IPS-18a (cell line): ENCODE measurements at regions not wholly inside any gene's neighbourhood (a gene's known extent, or its start where the extent isn't known, plus 50 kb on each side); places are given as distances from the start of the nearest gene placed in this dataset.
"Not testable (repeated sequence)": the region's sequence is repeated elsewhere in the genome, so short reads cannot be mapped to it uniquely, and the experiment has no call there.

Experiments
- H3K27ac ChIP-seq: one replicate; pipeline ENCODE4 v1.5.1; 2013; ENCODE audit warnings: low read length
- H3K27me3 ChIP-seq: one replicate; pipeline ENCODE4 v1.6.1; 2013; ENCODE audit warnings: mild to moderate bottlenecking, low read length; ENCODE audit not compliant: control insufficient read depth, insufficient read depth
- H3K36me3 ChIP-seq: one replicate; pipeline ENCODE4 v1.6.1; 2013; ENCODE audit warnings: low read depth, low read length; ENCODE audit not compliant: control insufficient read depth
- H3K4me1 ChIP-seq: one replicate; pipeline ENCODE4 v1.6.1; 2013; ENCODE audit warnings: low read depth, low read length; ENCODE audit not compliant: control insufficient read depth
- H3K4me3 ChIP-seq: one replicate; pipeline ENCODE4 v1.5.1; 2013; ENCODE audit warnings: low read length
- H3K9ac ChIP-seq: one replicate; pipeline ENCODE4 v1.6.1; 2013; ENCODE audit warnings: mild to moderate bottlenecking, low read length, moderate library complexity
- H3K9me3 ChIP-seq: one replicate; pipeline ENCODE4 v1.6.1; 2013; ENCODE audit warnings: low read depth, low read length; ENCODE audit not compliant: control insufficient read depth

GRCh38 chr7:27438881-27439589, 196.4 kb downstream of the EVX1 start:
- H3K4me3 ChIP-seq, result no peak overlapping the region
- H3K9ac ChIP-seq, result no peak overlapping the region
- H3K36me3 ChIP-seq, result no peaks in the 10 kb centered on the region
- peaks cover 6% of the 10 kb centered on the region for H3K4me1 ChIP-seq
- H3K27me3 ChIP-seq, result no peaks in the 10 kb centered on the region
- H3K27ac ChIP-seq, result no peak overlapping the region
- no peaks in the 10 kb centered on the region for H3K9me3 ChIP-seq

DNA sequence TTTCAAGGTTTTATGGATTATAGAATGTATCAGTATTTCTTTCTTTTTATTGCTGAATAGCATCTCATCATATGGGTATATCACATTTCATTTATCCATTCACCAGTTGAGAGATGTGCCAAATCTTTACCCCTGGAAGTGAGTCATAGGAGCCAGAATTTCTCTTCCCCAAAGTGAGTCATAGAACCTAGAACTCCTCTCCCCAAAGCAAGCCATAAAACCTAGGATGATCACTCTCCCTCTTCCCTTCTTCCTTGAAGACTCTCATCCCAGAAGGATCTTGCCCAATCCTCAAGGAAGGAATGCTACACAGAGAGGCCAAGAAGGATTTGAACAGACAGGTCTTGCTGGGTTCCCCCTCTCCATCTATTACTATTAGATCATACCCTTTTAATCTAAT, 199.9 kb downstream of the EVX1 start:
- Histone ChIP-seq H3K4me1 (no peaks in the 10 kb centered on the region), H3K27me3 (no peaks in the 10 kb centered on the region), H3K9me3 (no peaks in the 10 kb centered on the region), H3K36me3 (no peaks in the 10 kb centered on the region), H3K27ac (no peak overlapping the region), H3K9ac (no peak overlapping the region), H3K4me3 (no peak overlapping the region)

GRCh38 chr7:27449046-27449445, 206.4 kb downstream of the EVX1 start:
- not testable (repeated sequence) for H3K9me3 ChIP-seq, H3K27me3 ChIP-seq, H3K27ac ChIP-seq, H3K4me1 ChIP-seq, H3K36me3 ChIP-seq, H3K9ac ChIP-seq
- peak overlapping the region; percentile 24 for H3K4me3 ChIP-seq

- Histone ChIP-seq H3K4me1 (peaks cover 4% of the 10 kb centered on the region), H3K9me3 (no peaks in the 10 kb centered on the region), H3K9ac (no peak overlapping the region), H3K27me3 (no peaks in the 10 kb centered on the region), H3K4me3 (no peak overlapping the region), H3K27ac (no peak overlapping the region), H3K36me3 (no peaks in the 10 kb centered on the region)
These were observed 208.8 kb downstream of the HIBADH start for GRCh38 chr7:27453702-27454405.

GRCh38 chr7:27457120-27457519, 205.6 kb downstream of the HIBADH start:
- H3K9ac ChIP-seq, H3K9me3 ChIP-seq, H3K36me3 ChIP-seq, H3K4me1 ChIP-seq, H3K27me3 ChIP-seq, H3K27ac ChIP-seq, H3K4me3 ChIP-seq: not testable (repeated sequence)

DNA sequence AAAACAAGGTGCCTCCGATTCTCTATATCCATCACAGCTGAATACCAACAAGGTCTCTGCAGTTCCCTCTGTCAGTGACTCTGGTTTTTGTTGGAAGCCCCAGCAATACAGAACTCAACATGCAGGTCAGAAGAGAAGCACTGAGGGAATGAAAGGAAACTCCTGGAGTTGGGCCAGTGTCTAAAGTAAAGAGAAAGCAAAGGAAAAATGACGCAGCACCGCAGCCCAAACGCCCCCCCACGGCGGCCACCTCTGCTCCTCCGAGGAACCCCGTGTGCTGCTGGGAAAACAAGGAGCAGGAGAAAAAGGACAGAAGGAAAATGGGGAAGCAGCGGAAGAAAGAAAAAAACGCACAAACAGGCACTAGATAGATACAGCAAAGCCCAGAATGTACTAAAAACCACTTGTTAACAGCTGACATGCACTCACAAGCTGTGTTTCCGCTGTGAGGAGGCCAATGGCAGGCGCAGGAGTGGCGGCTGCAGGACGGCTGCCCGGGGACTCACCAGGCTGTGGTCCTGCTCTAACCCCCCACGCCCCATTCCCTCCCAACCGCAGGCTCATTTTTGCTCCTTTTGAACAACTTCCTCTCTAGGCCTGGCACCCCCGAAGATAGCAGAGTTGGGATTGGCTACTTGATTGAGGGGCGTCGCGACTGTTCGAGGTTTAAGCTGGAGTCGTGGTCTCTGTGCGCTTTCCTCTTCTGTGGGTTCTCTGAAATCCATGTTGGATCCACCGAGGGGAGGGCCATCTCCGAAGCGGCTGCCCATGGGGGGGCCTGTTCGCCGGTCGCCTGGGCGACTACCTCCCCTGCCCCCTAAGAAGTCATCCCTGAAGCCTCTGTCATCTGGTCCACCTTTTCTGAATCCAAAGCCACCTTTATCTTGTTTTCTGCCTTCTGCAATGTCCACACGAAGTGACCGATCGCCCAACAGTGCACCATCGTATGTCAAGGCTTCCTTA, 204.8 kb downstream of the HIBADH start:
- not testable (repeated sequence) for H3K27me3 ChIP-seq, H3K4me3 ChIP-seq

DNA sequence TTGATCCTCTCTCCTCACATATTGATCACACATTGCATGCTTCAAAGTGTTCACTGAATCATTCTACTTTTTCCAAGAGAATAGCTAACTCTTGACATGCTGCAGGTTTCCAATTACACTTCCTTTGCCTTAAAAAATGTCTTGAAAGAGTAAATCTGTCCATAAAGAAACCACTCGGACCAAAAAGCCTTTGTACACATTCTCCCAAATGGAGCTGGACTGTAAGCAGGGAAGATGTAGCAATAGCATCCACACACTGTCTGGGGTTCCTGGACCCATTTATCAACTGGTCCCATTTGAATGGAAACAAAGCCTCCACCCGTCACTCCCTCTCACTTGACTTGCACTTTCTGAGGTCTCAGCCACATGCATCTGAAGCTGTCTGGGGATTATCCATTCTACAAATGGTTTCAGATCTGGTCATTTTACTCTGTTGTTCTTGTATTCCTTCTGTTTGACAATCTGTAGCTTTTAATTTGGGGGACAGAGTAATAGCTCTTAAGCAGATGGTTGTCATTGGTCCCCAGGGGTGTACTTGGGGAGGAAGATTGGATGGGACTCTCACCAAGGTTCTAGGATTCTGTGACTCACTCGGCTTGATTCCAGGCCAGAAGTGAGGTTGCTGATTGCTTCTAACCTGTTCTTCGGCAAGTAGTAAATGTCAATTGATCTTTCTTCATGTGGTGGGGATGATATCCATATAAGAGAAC, 203.5 kb downstream of the HIBADH start:
- H3K36me3 ChIP-seq, result no peaks in the 10 kb centered on the region
- H3K27me3 ChIP-seq, result no peaks in the 10 kb centered on the region
- no peak overlapping the region for H3K27ac ChIP-seq
- no peak overlapping the region for H3K9ac ChIP-seq
- no peaks in the 10 kb centered on the region for H3K4me1 ChIP-seq
- H3K4me3 ChIP-seq, result no peak overlapping the region
- no peaks in the 10 kb centered on the region for H3K9me3 ChIP-seq

More for the DNA sequence above, 204.8 kb downstream of the HIBADH start:
- H3K27ac ChIP-seq, H3K4me1 ChIP-seq, H3K9ac ChIP-seq, H3K9me3 ChIP-seq, H3K36me3 ChIP-seq: not testable (repeated sequence)

- H3K4me3 ChIP-seq, result no peak overlapping the region
- H3K27ac ChIP-seq, result no peak overlapping the region
- H3K27me3 ChIP-seq, result no peaks in the 10 kb centered on the region
- no peak overlapping the region for H3K9ac ChIP-seq
- no peaks in the 10 kb centered on the region for H3K36me3 ChIP-seq
- H3K9me3 ChIP-seq, result no peaks in the 10 kb centered on the region
- H3K4me1 ChIP-seq, result no peaks in the 10 kb centered on the region
These were observed 203.0 kb downstream of the HIBADH start for GRCh38 chr7:27459731-27460053.

DNA sequence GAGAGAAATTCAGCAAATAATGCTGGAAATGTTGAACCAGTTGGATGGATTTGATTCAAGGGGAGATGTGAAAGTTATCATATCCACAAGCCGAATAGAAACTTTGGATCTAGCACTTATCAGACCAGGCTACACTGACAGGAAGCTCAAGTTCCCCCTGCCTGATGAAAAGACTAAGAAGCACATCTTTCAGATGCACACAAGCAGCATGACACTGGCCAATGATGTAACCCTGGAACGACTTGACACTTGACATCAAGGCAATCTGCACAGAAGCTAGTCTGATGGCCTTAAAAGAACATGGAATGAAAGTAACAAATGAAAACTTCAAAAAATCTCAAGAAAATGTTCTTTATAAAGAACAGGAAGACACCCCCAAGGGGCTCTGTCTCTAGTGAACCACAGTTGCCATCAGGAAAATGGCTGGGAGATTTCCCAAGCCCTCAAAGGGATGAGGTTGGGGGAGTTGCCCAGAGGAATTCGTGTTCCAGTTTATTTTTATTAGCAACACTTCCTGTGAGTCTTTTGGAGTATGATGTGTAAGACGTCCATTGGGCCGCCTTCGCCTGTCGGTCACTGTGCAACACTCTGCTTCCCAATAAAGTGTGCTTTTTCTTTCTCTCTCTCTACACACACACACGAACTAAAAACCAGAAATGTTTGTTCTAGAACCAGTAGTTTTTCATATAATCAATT, 200.0 kb downstream of the HIBADH start:
- no peak overlapping the region for H3K4me3 ChIP-seq
- H3K4me1 ChIP-seq, result no peaks in the 10 kb centered on the region
- H3K27ac ChIP-seq, result no peak overlapping the region
- H3K36me3 ChIP-seq, result no peaks in the 10 kb centered on the region
- H3K9me3 ChIP-seq, result no peaks in the 10 kb centered on the region
- no peaks in the 10 kb centered on the region for H3K27me3 ChIP-seq
- H3K9ac ChIP-seq, result no peak overlapping the region

DNA sequence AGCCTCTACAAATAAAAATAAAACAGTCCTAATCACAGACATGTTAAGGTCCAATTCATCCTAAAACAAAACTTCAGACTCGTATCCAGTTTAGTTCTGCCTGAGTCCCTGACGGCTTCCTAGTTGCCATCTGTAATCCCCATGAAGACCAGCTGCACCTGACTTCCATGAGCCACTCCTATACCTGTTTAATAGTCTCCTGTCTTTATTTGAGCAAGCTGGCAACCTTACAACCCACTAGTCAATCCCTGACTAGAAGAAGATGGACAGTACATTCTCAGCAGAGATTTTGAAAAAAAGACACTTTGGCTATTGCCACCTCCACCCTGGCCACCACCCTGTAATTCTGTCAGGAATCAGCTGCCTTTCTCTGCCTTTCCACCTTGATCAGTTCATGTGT, 197.7 kb downstream of the HIBADH start:
- Histone ChIP-seq H3K27ac (no peak overlapping the region), H3K4me3 (no peak overlapping the region), H3K27me3 (no peaks in the 10 kb centered on the region)

DNA sequence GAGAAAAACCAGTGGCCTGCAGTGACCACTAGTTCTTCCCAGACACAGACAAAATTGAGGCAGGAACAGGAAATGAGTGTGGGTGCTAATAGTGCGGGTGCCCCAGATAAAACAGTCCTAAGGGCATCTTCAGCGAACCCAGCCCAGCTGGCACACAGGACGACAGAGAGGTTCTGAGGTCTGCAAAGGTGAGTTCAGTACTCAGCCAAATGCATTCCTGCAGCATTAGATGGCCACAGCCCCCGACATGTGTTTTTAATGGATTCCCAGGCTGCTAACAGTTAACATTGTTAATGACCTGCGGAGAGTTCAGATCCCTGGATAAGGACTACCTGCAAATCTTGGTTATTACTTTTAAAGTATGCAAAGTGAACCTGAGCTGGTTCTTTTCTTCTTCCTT, 196.0 kb downstream of the HIBADH start:
- no peak overlapping the region for H3K27ac ChIP-seq
- no peak overlapping the region for H3K4me3 ChIP-seq
- no peak overlapping the region for H3K9ac ChIP-seq
- no peaks in the 10 kb centered on the region for H3K4me1 ChIP-seq
- H3K36me3 ChIP-seq, result no peaks in the 10 kb centered on the region
- no peaks in the 10 kb centered on the region for H3K27me3 ChIP-seq
- no peaks in the 10 kb centered on the region for H3K9me3 ChIP-seq

More for the DNA sequence above, 197.7 kb downstream of the HIBADH start:
- no peaks in the 10 kb centered on the region for H3K9me3 ChIP-seq
- no peaks in the 10 kb centered on the region for H3K4me1 ChIP-seq
- no peaks in the 10 kb centered on the region for H3K36me3 ChIP-seq
- H3K9ac ChIP-seq, result no peak overlapping the region
